HepG2 (cell line): ENCODE measurements at regions not wholly inside any gene's neighbourhood (a gene's known extent, or its start where the extent isn't known, plus 50 kb on each side); places are given as distances from the start of the nearest gene placed in this dataset.

ENCODE experiments used
- ETV6 ChIP-seq: sonication (generic); formaldehyde crosslinking; conservative IDR thresholded peaks from 2 replicates; pipeline ENCODE4 v1.4.0; 2020; ENCODE audit warnings: missing genetic modification reagents
- PAF1 ChIP-seq: IDR thresholded peaks from 2 replicates; pipeline ENCODE4 v1.6.1; 2016; ENCODE audit warnings: missing genetic modification reagents, missing compliant biosample characterization
- RNF2 ChIP-seq: fragments of 450-650 bp; conservative IDR thresholded peaks from 2 replicates; pipeline ENCODE4 v1.6.1; 2016; ENCODE audit warnings: low read depth
- TF ChIP-seq, protein P1 (sequence below): sonication (generic); formaldehyde crosslinking; IDR thresholded peaks from 2 replicates; pipeline ENCODE4 v1.5.0; 2020; ENCODE audit warnings: mild to moderate bottlenecking, missing genetic modification reagents, moderate library complexity

DNA sequence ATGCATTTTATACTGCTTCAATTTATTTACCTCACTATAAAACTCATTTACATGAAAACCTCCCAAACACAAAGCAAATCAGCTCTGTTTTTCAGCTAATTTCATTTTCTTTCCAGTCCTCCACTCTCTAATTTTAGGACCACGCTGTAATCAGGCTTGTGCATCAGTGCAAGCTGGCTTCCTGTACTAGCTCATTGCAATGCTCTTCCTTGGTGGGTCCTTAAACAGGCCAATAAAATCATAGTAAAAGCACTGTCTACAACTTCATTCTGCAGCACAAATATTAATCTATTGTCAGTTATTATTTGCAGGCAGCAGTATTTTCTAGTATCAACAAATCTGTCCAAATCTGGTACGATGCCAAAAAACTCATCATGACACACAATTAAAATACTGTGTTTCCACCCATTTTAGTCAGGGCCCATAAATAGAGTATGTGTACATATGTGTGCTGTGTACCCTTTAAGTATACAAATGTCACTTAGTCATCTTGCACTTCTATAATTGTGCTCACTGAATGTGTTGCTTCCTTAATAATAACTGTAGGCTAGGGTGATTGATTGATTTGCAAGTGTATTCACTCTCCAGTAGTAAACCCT lies 178.2 kb upstream of the HCCS start:
- TF ChIP-seq PAF1 (CRISPR knock-in tag) (no peak), RNF2 (no peak), ETV6 (no peak)
- TF ChIP-seq, protein P1, sequence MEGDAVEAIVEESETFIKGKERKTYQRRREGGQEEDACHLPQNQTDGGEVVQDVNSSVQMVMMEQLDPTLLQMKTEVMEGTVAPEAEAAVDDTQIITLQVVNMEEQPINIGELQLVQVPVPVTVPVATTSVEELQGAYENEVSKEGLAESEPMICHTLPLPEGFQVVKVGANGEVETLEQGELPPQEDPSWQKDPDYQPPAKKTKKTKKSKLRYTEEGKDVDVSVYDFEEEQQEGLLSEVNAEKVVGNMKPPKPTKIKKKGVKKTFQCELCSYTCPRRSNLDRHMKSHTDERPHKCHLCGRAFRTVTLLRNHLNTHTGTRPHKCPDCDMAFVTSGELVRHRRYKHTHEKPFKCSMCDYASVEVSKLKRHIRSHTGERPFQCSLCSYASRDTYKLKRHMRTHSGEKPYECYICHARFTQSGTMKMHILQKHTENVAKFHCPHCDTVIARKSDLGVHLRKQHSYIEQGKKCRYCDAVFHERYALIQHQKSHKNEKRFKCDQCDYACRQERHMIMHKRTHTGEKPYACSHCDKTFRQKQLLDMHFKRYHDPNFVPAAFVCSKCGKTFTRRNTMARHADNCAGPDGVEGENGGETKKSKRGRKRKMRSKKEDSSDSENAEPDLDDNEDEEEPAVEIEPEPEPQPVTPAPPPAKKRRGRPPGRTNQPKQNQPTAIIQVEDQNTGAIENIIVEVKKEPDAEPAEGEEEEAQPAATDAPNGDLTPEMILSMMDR (CRISPR knock-in tag): no peak
